ENCODE measurements at regions not wholly inside any gene's neighbourhood (a gene's known extent, or its start where the extent isn't known, plus 50 kb on each side); places are given as distances from the start of the nearest gene placed in this dataset.

- CTCF ChIA-PET = no interaction called here
- intact Hi-C loops (cut with micrococcal nuclease) = no loop called here
- Histone ChIP-seq H3K9me1 (replicated peaks; ENCODE audit: control insufficient read depth, extremely low read depth, insufficient read depth, low read length) (no peaks in the 10 kb centered on the region), H4K20me1 (replicated peaks; ENCODE audit: control insufficient read depth, extremely low read depth, insufficient read depth, low read length) (no peaks in the 10 kb centered on the region), H3K36me3 (ENCODE audit: control insufficient read depth in 2 of 2, extremely low read depth in 1 of 2, insufficient read depth in 2 of 2, low read length in 2 of 2) (no peaks in the 10 kb centered on the region), H3K27ac (ENCODE audit: insufficient read depth, low read depth, low read length) (no peak overlapping the region), H3K4me1 (ENCODE audit: control insufficient read depth, extremely low read depth, insufficient read depth, low read length) (no peaks in the 10 kb centered on the region), H3K4me3 (replicated peaks in 1 of 3; ENCODE audit: insufficient read depth in 1 of 3, low read depth in 1 of 3, low read length in 3 of 3) (no peak overlapping the region), H3K79me2 (ENCODE audit: control insufficient read depth, insufficient read depth, low read length) (no peaks in the 10 kb centered on the region), H3K4me2 (ENCODE audit: insufficient read depth, low read length) (no peak overlapping the region), H2AFZ (ENCODE audit: low read depth, low read length) (no peak overlapping the region), H3K9me3 (replicated peaks; ENCODE audit: control insufficient read depth, insufficient read depth, low read length) (peaks cover 2% of the 10 kb centered on the region), H3K27me3 (ENCODE audit: control insufficient read depth in 2 of 2, insufficient read depth in 2 of 2, low read length in 2 of 2) (no peaks in the 10 kb centered on the region), H3K9ac (replicated peaks; ENCODE audit: extremely low read depth, insufficient read depth, low read length) (no peak overlapping the region)
- TF ChIP-seq GATA2 (IDR thresholded peaks at IDR 0.05; ENCODE audit: insufficient read depth, insufficient read length, low read depth, low read length) (no peak), MYC (IDR thresholded peaks at IDR 0.05; ENCODE audit: low read depth, low read length) (no peak), EZH2 (IDR thresholded peaks at IDR 0.05; ENCODE audit: borderline replicate concordance, low read depth, low read length, severe bottlenecking) (no peak), FOS (IDR thresholded peaks at IDR 0.05; ENCODE audit: borderline replicate concordance, insufficient read depth, low read length) (no peak), JUN (IDR thresholded peaks at IDR 0.05; ENCODE audit: borderline replicate concordance, insufficient read depth, insufficient read length, low read depth) (no peak), POLR2A (IDR thresholded peaks at IDR 0.05; ENCODE audit: low read depth, low read length) (no peak), POLR2AphosphoS5 (IDR thresholded peaks at IDR 0.05; ENCODE audit: insufficient read depth, low read depth, low read length) (no peak)
- TF ChIP-seq, protein P1, sequence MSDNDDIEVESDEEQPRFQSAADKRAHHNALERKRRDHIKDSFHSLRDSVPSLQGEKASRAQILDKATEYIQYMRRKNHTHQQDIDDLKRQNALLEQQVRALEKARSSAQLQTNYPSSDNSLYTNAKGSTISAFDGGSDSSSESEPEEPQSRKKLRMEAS (IDR thresholded peaks at IDR 0.05; ENCODE audit: insufficient read depth, insufficient read length) = no peak
- TF ChIP-seq, protein P2, sequence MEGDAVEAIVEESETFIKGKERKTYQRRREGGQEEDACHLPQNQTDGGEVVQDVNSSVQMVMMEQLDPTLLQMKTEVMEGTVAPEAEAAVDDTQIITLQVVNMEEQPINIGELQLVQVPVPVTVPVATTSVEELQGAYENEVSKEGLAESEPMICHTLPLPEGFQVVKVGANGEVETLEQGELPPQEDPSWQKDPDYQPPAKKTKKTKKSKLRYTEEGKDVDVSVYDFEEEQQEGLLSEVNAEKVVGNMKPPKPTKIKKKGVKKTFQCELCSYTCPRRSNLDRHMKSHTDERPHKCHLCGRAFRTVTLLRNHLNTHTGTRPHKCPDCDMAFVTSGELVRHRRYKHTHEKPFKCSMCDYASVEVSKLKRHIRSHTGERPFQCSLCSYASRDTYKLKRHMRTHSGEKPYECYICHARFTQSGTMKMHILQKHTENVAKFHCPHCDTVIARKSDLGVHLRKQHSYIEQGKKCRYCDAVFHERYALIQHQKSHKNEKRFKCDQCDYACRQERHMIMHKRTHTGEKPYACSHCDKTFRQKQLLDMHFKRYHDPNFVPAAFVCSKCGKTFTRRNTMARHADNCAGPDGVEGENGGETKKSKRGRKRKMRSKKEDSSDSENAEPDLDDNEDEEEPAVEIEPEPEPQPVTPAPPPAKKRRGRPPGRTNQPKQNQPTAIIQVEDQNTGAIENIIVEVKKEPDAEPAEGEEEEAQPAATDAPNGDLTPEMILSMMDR (IDR thresholded peaks at IDR 0.05; ENCODE audit: extremely low read depth in 1 of 2, insufficient read depth in 1 of 2, low read depth in 1 of 2, low read length in 2 of 2) = no peak
- dilution Hi-C loops (cut with MboI; ENCODE audit: extremely low pct_ligation_motif_present, low sequenced_read_pairs) = no loop called here
- FAIRE-seq (no peak), DNase-seq (ENCODE audit: low read depth, low spot score) (no peak)
- POLR2A ChIA-PET = no interaction called here
- BruUV-seq (replicated peaks) = no TSS peak
These were observed 297.2 kb downstream of the NSG2 start for GRCh38 chr5:174342696-174343095.
